ENCODE measurements at regions not wholly inside any gene's neighbourhood (a gene's known extent, or its start where the extent isn't known, plus 50 kb on each side); places are given as distances from the start of the nearest gene placed in this dataset.

- Histone ChIP-seq H3K79me1 (ENCODE audit: low read depth in 1 of 2, low read length in 2 of 2) (no peaks in the 10 kb centered on the region), H4K8ac (ENCODE audit: low read depth in 2 of 2, low read length in 2 of 2) (no peak overlapping the region), H2AK9ac (replicated peaks; ENCODE audit: low read depth, low read length, poor library complexity) (no peak overlapping the region), H2BK5ac (ENCODE audit: low read depth, low read length, poor library complexity, severe bottlenecking) (no peak overlapping the region), H3K4me3 (ENCODE audit: insufficient read depth, low read depth, low read length) (no peak overlapping the region), H4K5ac (ENCODE audit: low read depth, low read length) (no peak overlapping the region), H2AK5ac (ENCODE audit: low read depth, low read length) (no peak overlapping the region), H4K91ac (ENCODE audit: insufficient read depth, low read depth, low read length) (no peak overlapping the region), H3K18ac (ENCODE audit: low read depth, low read length) (no peak overlapping the region), H3K27ac (ENCODE audit: insufficient read depth, low read length) (no peak overlapping the region), H2BK15ac (ENCODE audit: low read depth, low read length) (no peak overlapping the region), H3K14ac (replicated peaks; ENCODE audit: low read depth, low read length) (no peak overlapping the region), H3K36me3 (ENCODE audit: control insufficient read depth, insufficient read depth, low read length) (no peaks in the 10 kb centered on the region), H3K4me1 (ENCODE audit: control insufficient read depth, insufficient read depth, low read length) (no peaks in the 10 kb centered on the region), H3K27me3 (ENCODE audit: control insufficient read depth, insufficient read depth, low read length) (no peaks in the 10 kb centered on the region), H3K4me2 (ENCODE audit: low read depth, low read length) (no peak overlapping the region), H3K9me1 (ENCODE audit: insufficient read depth, low read length) (no peaks in the 10 kb centered on the region), H4K20me1 (ENCODE audit: insufficient read depth, low read length) (no peaks in the 10 kb centered on the region), H2BK120ac (ENCODE audit: low read depth, low read length) (no peak overlapping the region), H2BK20ac (ENCODE audit: low read depth, low read length) (no peak overlapping the region), H3K56ac (ENCODE audit: extremely low read depth, insufficient read depth, low read length) (no peak overlapping the region), H2AFZ (replicated peaks; ENCODE audit: low read length, poor library complexity) (no peak overlapping the region), H3K23ac (ENCODE audit: low read depth, low read length) (no peak overlapping the region), H3K9me3 (ENCODE audit: control insufficient read depth, insufficient read depth, low read length) (peaks cover 12% of the 10 kb centered on the region), H3K9ac (ENCODE audit: low read depth, low read length) (no peak overlapping the region), H3K4ac (ENCODE audit: low read depth, low read length) (no peak overlapping the region)
- WGBS, 2 experiments (ENCODE audit: extremely low coverage in 2 of 2, insufficient read length in 1 of 2): no CpG with 5 or more reads among the region's 1 CpG
- TF ChIP-seq ELK1 (IDR thresholded peaks at IDR 0.05; ENCODE audit: borderline replicate concordance, low read depth, low read length) (no peak), FOS (IDR thresholded peaks at IDR 0.05; ENCODE audit: low read depth, low read length) (no peak), RAD21 (IDR thresholded peaks at IDR 0.05; ENCODE audit: low read length) (no peak), POLR2A (IDR thresholded peaks at IDR 0.05; ENCODE audit: low read depth, low read length) (no peak), MXI1 (IDR thresholded peaks at IDR 0.05; ENCODE audit: borderline replicate concordance, low read depth, low read length) (no peak), BHLHE40 (IDR thresholded peaks at IDR 0.05; ENCODE audit: low read depth, low read length) (no peak), RFX5 (IDR thresholded peaks at IDR 0.05; ENCODE audit: low read depth, low read length) (no peak), MAZ (IDR thresholded peaks at IDR 0.05; ENCODE audit: borderline replicate concordance, low read depth, low read length) (no peak), MAFK (IDR thresholded peaks at IDR 0.05; ENCODE audit: low read depth, low read length) (no peak), CEBPB (IDR thresholded peaks at IDR 0.05; ENCODE audit: low read depth, low read length) (no peak), NFE2L2 (IDR thresholded peaks at IDR 0.05; ENCODE audit: low read depth, low read length) (no peak), CHD1 (IDR thresholded peaks at IDR 0.05; ENCODE audit: low read depth, low read length) (no peak), RCOR1 (IDR thresholded peaks at IDR 0.05; ENCODE audit: insufficient replicate concordance, low read length) (no peak), CTCF (conservative IDR thresholded peaks at IDR 0.05; ENCODE audit: low read depth, low read length) (no peak), SMC3 (IDR thresholded peaks at IDR 0.05; ENCODE audit: low read depth, low read length) (no peak)
- TF ChIP-seq, protein P1, sequence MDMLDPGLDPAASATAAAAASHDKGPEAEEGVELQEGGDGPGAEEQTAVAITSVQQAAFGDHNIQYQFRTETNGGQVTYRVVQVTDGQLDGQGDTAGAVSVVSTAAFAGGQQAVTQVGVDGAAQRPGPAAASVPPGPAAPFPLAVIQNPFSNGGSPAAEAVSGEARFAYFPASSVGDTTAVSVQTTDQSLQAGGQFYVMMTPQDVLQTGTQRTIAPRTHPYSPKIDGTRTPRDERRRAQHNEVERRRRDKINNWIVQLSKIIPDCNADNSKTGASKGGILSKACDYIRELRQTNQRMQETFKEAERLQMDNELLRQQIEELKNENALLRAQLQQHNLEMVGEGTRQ (IDR thresholded peaks at IDR 0.05; ENCODE audit: low read depth, low read length): no peak
- BruUV-seq (replicated peaks): no TSS peak
- DNase-seq (no peak), ATAC-seq (ENCODE audit: low read depth) (no peak)
- intact Hi-C loops (cut with micrococcal nuclease): no loop called here
- in situ Hi-C loops (cut with MboI; ENCODE audit: low sequenced_read_pairs): no loop called here
- dilution Hi-C loops (cut with HindIII; ENCODE audit: low sequenced_read_pairs, unreplicated experiment): no loop called here
- ChIA-PET CTCF (interaction anchor here (0.6 kb wide), 1 partner anchor 50 kb away, joined by 3 read pairs; no protein-coding TSS in a partner anchor), POLR2A (ENCODE audit: unreplicated experiment) (no interaction called here)
These were observed 326.4 kb downstream of the CYRIA start for GRCh38 chr2:16339206-16339605.

All from IMR-90 (cell line).